Neural crest cell (in vitro differentiated cells): ENCODE measurements at regions not wholly inside any gene's neighbourhood (a gene's known extent, or its start where the extent isn't known, plus 50 kb on each side); places are given as distances from the start of the nearest gene placed in this dataset.
A peak's percentile ranks its signal among the peaks of the same experiment; 100 is the strongest.

Experiments
- DNase-seq: peaks from one replicate; pipeline ENCODE4 v3.0.0; 2021; ENCODE audit warnings: low read depth, mixed read lengths, low spot score
- H3K27ac Mint-ChIP-seq: one replicate; pipeline ENCODE4 v1.8.0; 2021; ENCODE audit warnings: mild to moderate bottlenecking, mixed read lengths; ENCODE audit not compliant: unreplicated experiment
- H3K27me3 Mint-ChIP-seq: 2 replicates; pipeline ENCODE4 v1.8.0; 2021; ENCODE audit warnings: low read depth, mild to moderate bottlenecking, mixed read lengths
- H3K36me3 Mint-ChIP-seq: 2 replicates; pipeline ENCODE4 v1.8.0; 2021; ENCODE audit warnings: low read depth, mild to moderate bottlenecking, mixed read lengths
- H3K4me1 Mint-ChIP-seq: 2 replicates; pipeline ENCODE4 v1.8.0; 2021; ENCODE audit warnings: mixed read lengths
- H3K4me3 Mint-ChIP-seq: one replicate; pipeline ENCODE4 v1.8.0; 2021; ENCODE audit warnings: mild to moderate bottlenecking, mixed read lengths
- H3K9me3 Mint-ChIP-seq: 2 replicates; pipeline ENCODE4 v1.8.0; 2021; ENCODE audit warnings: mixed read lengths
- TF ChIP-seq, protein P1 (sequence below): fragments of 200-600 bp; sonication (generic); conservative IDR thresholded peaks from 2 replicates; pipeline ENCODE4 v1.5.0; 2021; ENCODE audit warnings: antibody characterized with exemption, mild to moderate bottlenecking

DNA sequence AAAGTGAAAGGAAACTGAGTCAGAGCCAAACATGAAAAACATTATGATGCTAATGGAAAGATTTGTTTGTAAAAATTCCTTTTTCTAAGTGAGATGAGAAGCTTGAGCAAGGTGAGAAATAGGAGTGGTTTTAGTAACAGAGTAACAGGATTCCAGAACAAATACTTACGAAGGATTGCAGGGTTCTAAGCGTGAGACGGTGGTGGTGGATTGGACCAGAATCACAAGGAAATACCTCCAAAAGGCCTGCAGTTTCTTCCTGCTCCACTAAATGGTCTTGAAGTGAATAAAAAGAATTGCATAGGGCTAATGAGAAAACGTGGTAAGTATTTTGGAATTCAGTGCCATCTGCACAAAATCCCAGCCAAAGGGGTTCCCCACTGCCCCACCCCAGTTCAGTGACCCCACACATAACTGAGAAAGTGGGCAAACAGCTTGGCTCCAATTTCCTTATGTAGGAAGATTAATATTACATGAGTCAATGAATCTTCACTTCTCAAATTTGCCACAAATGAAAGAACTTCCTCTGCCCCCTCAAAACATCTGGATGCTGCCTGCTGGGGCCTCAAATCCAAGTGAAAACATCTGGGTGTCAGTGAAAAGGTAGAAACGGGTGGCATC is 283.8 kb upstream of the NR2F2 start:
- Mint-ChIP-seq H3K4me3 (no peak overlapping the region), H3K27ac (no peak overlapping the region), H3K36me3 (no peaks in the 10 kb centered on the region), H3K9me3 (no peaks in the 10 kb centered on the region), H3K4me1 (peaks cover 59% of the 10 kb centered on the region), H3K27me3 (no peaks in the 10 kb centered on the region)
- DNase-seq, result no peak
- TF ChIP-seq, protein P1, sequence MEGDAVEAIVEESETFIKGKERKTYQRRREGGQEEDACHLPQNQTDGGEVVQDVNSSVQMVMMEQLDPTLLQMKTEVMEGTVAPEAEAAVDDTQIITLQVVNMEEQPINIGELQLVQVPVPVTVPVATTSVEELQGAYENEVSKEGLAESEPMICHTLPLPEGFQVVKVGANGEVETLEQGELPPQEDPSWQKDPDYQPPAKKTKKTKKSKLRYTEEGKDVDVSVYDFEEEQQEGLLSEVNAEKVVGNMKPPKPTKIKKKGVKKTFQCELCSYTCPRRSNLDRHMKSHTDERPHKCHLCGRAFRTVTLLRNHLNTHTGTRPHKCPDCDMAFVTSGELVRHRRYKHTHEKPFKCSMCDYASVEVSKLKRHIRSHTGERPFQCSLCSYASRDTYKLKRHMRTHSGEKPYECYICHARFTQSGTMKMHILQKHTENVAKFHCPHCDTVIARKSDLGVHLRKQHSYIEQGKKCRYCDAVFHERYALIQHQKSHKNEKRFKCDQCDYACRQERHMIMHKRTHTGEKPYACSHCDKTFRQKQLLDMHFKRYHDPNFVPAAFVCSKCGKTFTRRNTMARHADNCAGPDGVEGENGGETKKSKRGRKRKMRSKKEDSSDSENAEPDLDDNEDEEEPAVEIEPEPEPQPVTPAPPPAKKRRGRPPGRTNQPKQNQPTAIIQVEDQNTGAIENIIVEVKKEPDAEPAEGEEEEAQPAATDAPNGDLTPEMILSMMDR, result no peak

DNA sequence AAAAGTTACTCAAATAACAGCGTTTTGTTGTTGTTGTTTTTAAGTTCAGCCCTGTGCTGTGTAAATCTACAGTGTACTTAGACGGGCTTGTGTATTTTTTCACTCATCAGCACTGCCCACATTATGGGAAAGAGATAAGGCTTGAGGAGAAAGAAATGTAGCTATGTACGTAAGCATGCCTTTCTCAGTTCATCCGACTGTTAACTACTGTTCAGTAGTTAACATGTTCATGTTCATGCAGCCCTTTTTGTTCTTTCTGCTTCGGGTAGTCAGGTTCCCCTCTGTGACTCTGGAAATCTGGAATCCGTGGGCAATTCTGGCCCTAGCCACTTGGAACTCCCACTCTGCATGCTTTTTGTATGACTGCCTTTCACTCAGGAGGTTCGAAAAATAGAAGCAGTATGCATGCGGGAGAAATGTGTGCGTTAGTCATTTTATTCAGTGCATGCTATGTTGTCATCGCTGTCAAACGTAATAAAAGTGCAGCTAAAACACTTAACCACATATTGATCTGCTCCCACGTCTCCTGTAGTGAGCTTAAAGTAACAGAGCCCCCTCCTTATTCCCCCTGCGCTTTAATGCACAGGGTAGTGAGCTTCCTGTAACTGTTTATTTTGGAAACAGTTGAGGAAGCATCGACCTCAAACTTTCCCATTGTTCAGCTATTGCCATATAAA is 283.1 kb upstream of the NR2F2 start:
- H3K4me1 Mint-ChIP-seq, result peaks cover 64% of the 10 kb centered on the region
- no peaks in the 10 kb centered on the region for H3K36me3 Mint-ChIP-seq
- no peaks in the 10 kb centered on the region for H3K27me3 Mint-ChIP-seq
- H3K27ac Mint-ChIP-seq, result peak overlapping the region; percentile 5
- H3K4me3 Mint-ChIP-seq, result no peak overlapping the region
- no peak for DNase-seq
- TF ChIP-seq, protein P1, result no peak
- H3K9me3 Mint-ChIP-seq, result no peaks in the 10 kb centered on the region

DNA sequence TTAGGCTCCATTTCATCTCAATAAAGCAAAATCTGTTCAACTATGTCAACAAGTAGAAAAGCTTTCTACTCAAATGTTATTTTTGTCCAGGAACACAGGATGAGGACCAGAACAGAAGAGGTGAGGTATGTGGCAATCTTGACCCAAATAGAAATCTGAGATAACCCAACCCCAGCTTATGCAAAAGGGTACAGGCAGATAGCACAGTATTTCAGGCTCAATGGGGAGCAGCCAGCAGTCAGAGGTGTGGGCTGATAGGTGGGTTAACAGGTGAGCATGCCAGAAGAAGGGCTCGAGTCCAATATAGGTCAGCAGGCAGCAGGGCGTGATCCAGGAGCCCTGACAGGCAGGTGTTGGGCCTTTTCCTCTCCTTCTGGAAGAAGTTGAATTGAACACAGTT is 281.2 kb upstream of the NR2F2 start:
- Mint-ChIP-seq H3K27ac (peak overlapping the region; percentile 60), H3K4me1 (peaks cover 72% of the 10 kb centered on the region)

DNA sequence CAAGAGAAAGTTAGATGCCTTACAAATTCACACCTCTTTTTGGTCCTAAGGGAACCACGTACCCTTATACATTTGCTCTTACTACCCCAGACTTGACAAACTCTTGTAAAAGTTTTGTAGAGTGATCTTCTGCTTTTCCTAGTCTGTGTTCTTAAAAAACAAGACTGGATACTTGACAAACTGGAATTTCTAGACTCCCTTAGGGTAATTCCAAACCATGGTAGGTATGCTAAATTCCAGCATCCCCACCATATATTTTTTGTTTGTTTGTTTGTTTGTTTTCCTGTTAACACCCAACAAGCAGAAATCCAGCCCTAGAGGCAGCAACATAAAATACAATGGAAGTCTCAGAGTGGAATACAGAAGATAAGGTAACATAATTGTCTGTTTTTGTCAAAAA is 280.7 kb upstream of the NR2F2 start:
- TF ChIP-seq, protein P1, result no peak
- Mint-ChIP-seq H3K27me3 (no peaks in the 10 kb centered on the region), H3K4me1 (peaks cover 70% of the 10 kb centered on the region), H3K36me3 (no peaks in the 10 kb centered on the region), H3K27ac (no peak overlapping the region), H3K4me3 (no peak overlapping the region), H3K9me3 (no peaks in the 10 kb centered on the region)
- no peak for DNase-seq

More for the DNA sequence above, 281.2 kb upstream of the NR2F2 start:
- no peak for DNase-seq
- Mint-ChIP-seq H3K36me3 (no peaks in the 10 kb centered on the region), H3K4me3 (no peak overlapping the region), H3K9me3 (no peaks in the 10 kb centered on the region), H3K27me3 (no peaks in the 10 kb centered on the region)
- TF ChIP-seq, protein P1, result no peak

DNA sequence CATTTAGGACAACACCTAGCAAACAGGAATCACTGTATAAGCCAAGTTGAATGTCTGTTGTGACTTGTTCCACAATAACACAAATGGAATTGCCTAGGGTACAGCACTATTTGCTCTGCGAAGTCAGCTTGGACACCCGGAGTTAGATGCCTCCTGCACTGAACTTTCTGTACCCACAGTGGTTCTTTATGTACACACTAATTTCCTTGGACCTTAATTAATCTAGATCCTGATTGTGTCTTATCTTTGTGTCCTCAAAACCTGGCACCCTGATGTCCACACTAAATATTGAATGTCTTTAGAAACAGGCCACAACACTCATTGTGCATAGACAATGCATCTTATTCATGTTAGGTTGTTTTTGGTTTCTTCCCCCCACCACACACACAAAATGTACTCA is 278.9 kb upstream of the NR2F2 start:
- no peak overlapping the region for H3K27ac Mint-ChIP-seq
- peaks cover 65% of the 10 kb centered on the region for H3K4me1 Mint-ChIP-seq
- DNase-seq, result no peak

More for the DNA sequence above, 278.9 kb upstream of the NR2F2 start:
- H3K36me3 Mint-ChIP-seq, result no peaks in the 10 kb centered on the region
- peaks cover 5% of the 10 kb centered on the region for H3K9me3 Mint-ChIP-seq
- TF ChIP-seq, protein P1, result no peak
- peak overlapping the region; percentile 39 for H3K4me3 Mint-ChIP-seq
- H3K27me3 Mint-ChIP-seq, result no peaks in the 10 kb centered on the region
